Panc1 (cell line): ENCODE measurements at regions not wholly inside any gene's neighbourhood (a gene's known extent, or its start where the extent isn't known, plus 50 kb on each side); places are given as distances from the start of the nearest gene placed in this dataset.

Source experiments
- ATAC-seq: fragments of 200-7000 bp; cut with Tn5 transposase; 2 replicates; pipeline ENCODE4 v1.9.1; 2020; ENCODE audit warnings: mild to moderate bottlenecking, moderate library complexity
- BruUV-seq: library from RNA; stranded (reverse); fragments of 400-500 nt; replicated peaks from 2 replicates; lab custom pipeline; 2021; lab: Mats Ljungman, UMichigan
- CTCF ChIA-PET: fragments of 300-600 bp; sonication (Branson Sonifier 250); formaldehyde crosslinking; loops from one replicate; lab custom pipeline; 2022; ENCODE audit warnings: antibody characterized with exemption; lab: Charles Lee
- POLR2A ChIA-PET: fragments of 300-600 bp; sonication (Branson Sonifier 250); formaldehyde crosslinking; loops from one replicate; lab custom pipeline; 2022; ENCODE audit warnings: antibody characterized with exemption; lab: Charles Lee
- DNase-seq: peaks from one replicate; pipeline ENCODE4 v3.0.0-alpha.2; 2010; ENCODE audit warnings: low read depth, low spot score
- H3K27ac ChIP-seq: 2 replicates; pipeline ENCODE4 v1.5.1; 2011; ENCODE audit warnings: mild to moderate bottlenecking, low read length, inconsistent platforms
- H3K27me3 ChIP-seq: fragments of 200-500 bp; sonication (Bioruptor generic); 2 replicates; pipeline ENCODE4 v1.6.0; 2014; ENCODE audit warnings: low read length, inconsistent platforms; ENCODE audit not compliant: control insufficient read depth, insufficient read depth
- H3K36me3 ChIP-seq: fragments of 200-500 bp; sonication (Bioruptor generic); 2 replicates; pipeline ENCODE4 v1.5.1; 2014; ENCODE audit warnings: inconsistent platforms, mild to moderate bottlenecking, low read length, moderate library complexity; ENCODE audit not compliant: control insufficient read depth, insufficient read depth
- H3K4me1 ChIP-seq: 2 replicates; pipeline ENCODE4 v1.5.1; 2011; ENCODE audit warnings: inconsistent platforms, mild to moderate bottlenecking, low read length, moderate library complexity; ENCODE audit not compliant: control insufficient read depth, insufficient read depth
- H3K4me3 ChIP-seq, 2 experiments: 2 replicates each; pipeline ENCODE4 v1.5.1; 2011 to 2012; ENCODE audit warnings: low read depth in 2 of 2, low read length in 2 of 2, mild to moderate bottlenecking in 2 of 2, inconsistent platforms in 1 of 2, moderate library complexity in 1 of 2
- H3K9me3 ChIP-seq: fragments of 200-500 bp; sonication (Bioruptor generic); 2 replicates; pipeline ENCODE4 v1.5.1; 2014; ENCODE audit warnings: low read depth, mild to moderate bottlenecking, inconsistent platforms, low read length, moderate library complexity; ENCODE audit not compliant: control insufficient read depth, insufficient read depth
- CTCF ChIP-seq: fragments of 450-650 bp; IDR thresholded peaks from 2 replicates; pipeline ENCODE4 v1.5.1; 2017; ENCODE audit warnings: mild to moderate bottlenecking
- POLR2AphosphoS5 ChIP-seq: IDR thresholded peaks from 2 replicates; pipeline ENCODE4 v1.6.1; 2012; ENCODE audit warnings: mild to moderate bottlenecking, low read depth, low read length, moderate library complexity
- REST ChIP-seq, 2 experiments: IDR thresholded peaks; 2 replicates each; pipeline ENCODE4 v1.6.1; 2011 to 2012; ENCODE audit warnings: low read depth in 2 of 2, control low read depth in 1 of 2, low read length in 1 of 2, mild to moderate bottlenecking in 1 of 2, moderate library complexity in 1 of 2; ENCODE audit not compliant: insufficient read depth in 1 of 2
- SIN3A ChIP-seq: IDR thresholded peaks from 2 replicates; pipeline ENCODE4 v1.6.1; 2012; ENCODE audit warnings: low read depth, mild to moderate bottlenecking, low read length, moderate library complexity, borderline replicate concordance; ENCODE audit not compliant: insufficient read depth
- TCF7L2 ChIP-seq: IDR thresholded peaks from 2 replicates; pipeline ENCODE4 v1.6.1; 2011; ENCODE audit warnings: mild to moderate bottlenecking, low read depth, low read length, inconsistent platforms
- in situ Hi-C: cut with HindIII; loops from 2 replicates; pipeline ENCODE4 v1.10.0; 2016; ENCODE audit warnings: low sequenced_read_pairs, low pct_unique_long_range_greater_than_20kb
- intact Hi-C: fragments of 100-400 bp; cut with micrococcal nuclease; formaldehyde crosslinking; loops from one replicate; pipeline ENCODE4 v1.10.0; 2022; ENCODE audit not compliant: unreplicated experiment

GRCh38 chr19:28907534-28907933 lies 305.4 kb downstream of the UQCRFS1 start:
- Histone ChIP-seq H3K27me3 (peaks cover 9% of the 10 kb centered on the region), H3K27ac (no peak overlapping the region), H3K4me1 (no peaks in the 10 kb centered on the region), H3K9me3 (no peaks in the 10 kb centered on the region), H3K4me3 (no peak overlapping the region), H3K36me3 (no peaks in the 10 kb centered on the region)
- CTCF ChIA-PET = no interaction called here
- BruUV-seq = no TSS peak
- POLR2A ChIA-PET = no interaction called here
- DNase-seq (no peak), ATAC-seq (no peak)
- intact Hi-C loops (no loop called here), in situ Hi-C loops (no loop called here)
- TF ChIP-seq REST (IDR thresholded peaks at IDR 0.05; ENCODE audit: insufficient read depth in 1 of 2, low read depth in 2 of 2, low read length in 1 of 2) = no peak

- Histone ChIP-seq H3K4me3 (no peak overlapping the region), H3K27ac (no peak overlapping the region), H3K4me1 (no peaks in the 10 kb centered on the region), H3K36me3 (no peaks in the 10 kb centered on the region), H3K9me3 (no peaks in the 10 kb centered on the region), H3K27me3 (peaks cover 9% of the 10 kb centered on the region)
- ChIA-PET POLR2A (no interaction called here), CTCF (no interaction called here)
- intact Hi-C loops = no loop called here
- no TSS peak for BruUV-seq
- in situ Hi-C loops = no loop called here
- TF ChIP-seq SIN3A (no peak), REST (IDR thresholded peaks at IDR 0.05; ENCODE audit: insufficient read depth in 1 of 2, low read depth in 2 of 2, low read length in 1 of 2) (no peak), CTCF (no peak), POLR2AphosphoS5 (no peak), TCF7L2 (no peak)
- no peak for ATAC-seq
- DNase-seq = no peak
These were observed 307.0 kb downstream of the UQCRFS1 start for GRCh38 chr19:28905996-28906395.
